GM12892 (cell line): ENCODE measurements at regions not wholly inside any gene's neighbourhood (a gene's known extent, or its start where the extent isn't known, plus 50 kb on each side); places are given as distances from the start of the nearest gene placed in this dataset.

ENCODE experiments used
- POLR2A ChIP-seq: IDR thresholded peaks from 2 replicates; pipeline ENCODE4 v1.6.1; 2011; ENCODE audit warnings: low read depth, low read length, control low read depth
- POLR2AphosphoS5 ChIP-seq: IDR thresholded peaks from 2 replicates; pipeline ENCODE4 v1.6.1; 2011; ENCODE audit warnings: low read depth, low read length, control low read depth
- TAF1 ChIP-seq: IDR thresholded peaks from 2 replicates; pipeline ENCODE4 v1.6.1; 2011; ENCODE audit warnings: low read depth, mild to moderate bottlenecking, control low read depth, low read length, borderline replicate concordance

- no peak for TF ChIP-seq POLR2A
- TF ChIP-seq TAF1: no peak
- no peak for TF ChIP-seq POLR2AphosphoS5
Observed at GRCh38 chr11:91654686-91655085, 569.9 kb upstream of the FAT3 start.
